ENCODE measurements at regions not wholly inside any gene's neighbourhood (a gene's known extent, or its start where the extent isn't known, plus 50 kb on each side); places are given as distances from the start of the nearest gene placed in this dataset.
"Not testable (repeated sequence)": the region's sequence is repeated elsewhere in the genome, so short reads cannot be mapped to it uniquely, and the experiment has no call there.

GRCh38 chr19:27729332-27729731 lies 1483.6 kb downstream of the UQCRFS1 start:
- H3K27ac ChIP-seq (ENCODE audit: low read depth, low read length) = no peak overlapping the region
- no peaks in the 10 kb centered on the region for H3K36me3 ChIP-seq (ENCODE audit: control insufficient read depth in 1 of 2, insufficient read depth in 2 of 2, low read length in 2 of 2)
- H3K4me1 ChIP-seq (ENCODE audit: control insufficient read depth in 1 of 2, insufficient read depth in 2 of 2, low read length in 2 of 2) = no peaks in the 10 kb centered on the region
- H3K4me3 ChIP-seq (ENCODE audit: low read depth in 1 of 2, low read length in 2 of 2) = no peak overlapping the region
- H3K27me3 ChIP-seq (ENCODE audit: control insufficient read depth in 1 of 2, insufficient read depth in 2 of 2, low read length in 2 of 2) = no peaks in the 10 kb centered on the region
- H3K9me3 ChIP-seq (ENCODE audit: control insufficient read depth in 1 of 2, low read length in 2 of 2) = peaks cover 26 to 72% of the 10 kb centered on the region in 2 donors
- H3K9ac ChIP-seq (ENCODE audit: low read depth in 1 of 2, low read length in 2 of 2) = no peak overlapping the region

- H3K9ac ChIP-seq (ENCODE audit: low read depth in 1 of 2, low read length in 2 of 2) = no peak overlapping the region
- no peaks in the 10 kb centered on the region for H3K27me3 ChIP-seq (ENCODE audit: control insufficient read depth in 1 of 2, insufficient read depth in 2 of 2, low read length in 2 of 2)
- no peak overlapping the region for H3K27ac ChIP-seq (ENCODE audit: low read depth, low read length)
- no peaks in the 10 kb centered on the region for H3K4me1 ChIP-seq (ENCODE audit: control insufficient read depth in 1 of 2, insufficient read depth in 2 of 2, low read length in 2 of 2)
- H3K9me3 ChIP-seq (ENCODE audit: control insufficient read depth in 1 of 2, low read length in 2 of 2) = peaks cover 33 to 67% of the 10 kb centered on the region in 2 donors
- H3K4me3 ChIP-seq (ENCODE audit: low read depth in 1 of 2, low read length in 2 of 2) = no peak overlapping the region
- no peaks in the 10 kb centered on the region for H3K36me3 ChIP-seq (ENCODE audit: control insufficient read depth in 1 of 2, insufficient read depth in 2 of 2, low read length in 2 of 2)
Observed at GRCh38 chr19:27722625-27723024, 1490.3 kb downstream of the UQCRFS1 start.

GRCh38 chr19:27720155-27720554 lies 1492.8 kb downstream of the UQCRFS1 start:
- Histone ChIP-seq H3K27me3 (ENCODE audit: control insufficient read depth in 1 of 2, insufficient read depth in 2 of 2, low read length in 2 of 2) (no peaks in the 10 kb centered on the region), H3K36me3 (ENCODE audit: control insufficient read depth in 1 of 2, insufficient read depth in 2 of 2, low read length in 2 of 2) (no peaks in the 10 kb centered on the region), H3K4me1 (ENCODE audit: control insufficient read depth in 1 of 2, insufficient read depth in 2 of 2, low read length in 2 of 2) (no peaks in the 10 kb centered on the region), H3K9me3 (ENCODE audit: control insufficient read depth in 1 of 2, low read length in 2 of 2) (peaks cover 39 to 72% of the 10 kb centered on the region in 2 donors), H3K4me3 (ENCODE audit: low read depth in 1 of 2, low read length in 2 of 2) (no peak overlapping the region), H3K9ac (ENCODE audit: low read depth in 1 of 2, low read length in 2 of 2) (no peak overlapping the region), H3K27ac (ENCODE audit: low read depth, low read length) (no peak overlapping the region)

- Histone ChIP-seq H3K9ac (ENCODE audit: low read depth in 1 of 2, low read length in 2 of 2) (no peak overlapping the region), H3K4me3 (ENCODE audit: low read depth in 1 of 2, low read length in 2 of 2) (no peak overlapping the region), H3K36me3 (ENCODE audit: control insufficient read depth in 1 of 2, insufficient read depth in 2 of 2, low read length in 2 of 2) (no peaks in the 10 kb centered on the region), H3K27me3 (ENCODE audit: control insufficient read depth in 1 of 2, insufficient read depth in 2 of 2, low read length in 2 of 2) (no peaks in the 10 kb centered on the region), H3K9me3 (ENCODE audit: control insufficient read depth in 1 of 2, low read length in 2 of 2) (peaks cover 40 to 71% of the 10 kb centered on the region in 2 donors), H3K4me1 (ENCODE audit: control insufficient read depth in 1 of 2, insufficient read depth in 2 of 2, low read length in 2 of 2) (no peaks in the 10 kb centered on the region), H3K27ac (ENCODE audit: low read depth, low read length) (no peak overlapping the region)
Observed at GRCh38 chr19:27719034-27719433, 1493.9 kb downstream of the UQCRFS1 start.

GRCh38 chr19:27718234-27718633 lies 1494.7 kb downstream of the UQCRFS1 start:
- Histone ChIP-seq H3K27ac (ENCODE audit: low read depth, low read length) (no peak overlapping the region), H3K4me3 (ENCODE audit: low read depth in 1 of 2, low read length in 2 of 2) (no peak overlapping the region), H3K9me3 (ENCODE audit: control insufficient read depth in 1 of 2, low read length in 2 of 2) (peaks cover 43 to 69% of the 10 kb centered on the region in 2 donors), H3K36me3 (ENCODE audit: control insufficient read depth in 1 of 2, insufficient read depth in 2 of 2, low read length in 2 of 2) (no peaks in the 10 kb centered on the region), H3K4me1 (ENCODE audit: control insufficient read depth in 1 of 2, insufficient read depth in 2 of 2, low read length in 2 of 2) (no peaks in the 10 kb centered on the region), H3K9ac (ENCODE audit: low read depth in 1 of 2, low read length in 2 of 2) (no peak overlapping the region), H3K27me3 (ENCODE audit: control insufficient read depth in 1 of 2, insufficient read depth in 2 of 2, low read length in 2 of 2) (no peaks in the 10 kb centered on the region)

GRCh38 chr19:27717825-27718224 lies 1495.1 kb downstream of the UQCRFS1 start:
- H3K4me3 ChIP-seq (ENCODE audit: low read depth in 1 of 2, low read length in 2 of 2) = no peak overlapping the region
- H3K4me1 ChIP-seq (ENCODE audit: control insufficient read depth in 1 of 2, insufficient read depth in 2 of 2, low read length in 2 of 2) = no peaks in the 10 kb centered on the region
- peaks cover 39 to 65% of the 10 kb centered on the region in 2 donors for H3K9me3 ChIP-seq (ENCODE audit: control insufficient read depth in 1 of 2, low read length in 2 of 2)
- no peak overlapping the region for H3K9ac ChIP-seq (ENCODE audit: low read depth in 1 of 2, low read length in 2 of 2)
- H3K27me3 ChIP-seq (ENCODE audit: control insufficient read depth in 1 of 2, insufficient read depth in 2 of 2, low read length in 2 of 2) = no peaks in the 10 kb centered on the region
- no peak overlapping the region for H3K27ac ChIP-seq (ENCODE audit: low read depth, low read length)
- H3K36me3 ChIP-seq (ENCODE audit: control insufficient read depth in 1 of 2, insufficient read depth in 2 of 2, low read length in 2 of 2) = no peaks in the 10 kb centered on the region

GRCh38 chr19:27716922-27717321 lies 1496.0 kb downstream of the UQCRFS1 start:
- no peaks in the 10 kb centered on the region for H3K27me3 ChIP-seq (ENCODE audit: control insufficient read depth in 1 of 2, insufficient read depth in 2 of 2, low read length in 2 of 2)
- no peaks in the 10 kb centered on the region for H3K36me3 ChIP-seq (ENCODE audit: control insufficient read depth in 1 of 2, insufficient read depth in 2 of 2, low read length in 2 of 2)
- peaks cover 37 to 62% of the 10 kb centered on the region in 2 donors for H3K9me3 ChIP-seq (ENCODE audit: control insufficient read depth in 1 of 2, low read length in 2 of 2)
- H3K9ac ChIP-seq (ENCODE audit: low read depth in 1 of 2, low read length in 2 of 2) = no peak overlapping the region
- no peaks in the 10 kb centered on the region for H3K4me1 ChIP-seq (ENCODE audit: control insufficient read depth in 1 of 2, insufficient read depth in 2 of 2, low read length in 2 of 2)
- H3K27ac ChIP-seq (ENCODE audit: low read depth, low read length) = no peak overlapping the region
- no peak overlapping the region for H3K4me3 ChIP-seq (ENCODE audit: low read depth in 1 of 2, low read length in 2 of 2)

- no peak overlapping the region for H3K4me3 ChIP-seq (ENCODE audit: low read depth in 1 of 2, low read length in 2 of 2)
- H3K27me3 ChIP-seq (ENCODE audit: control insufficient read depth in 1 of 2, insufficient read depth in 2 of 2, low read length in 2 of 2) = no peaks in the 10 kb centered on the region
- H3K36me3 ChIP-seq (ENCODE audit: control insufficient read depth in 1 of 2, insufficient read depth in 2 of 2, low read length in 2 of 2) = no peaks in the 10 kb centered on the region
- H3K4me1 ChIP-seq (ENCODE audit: control insufficient read depth in 1 of 2, insufficient read depth in 2 of 2, low read length in 2 of 2) = no peaks in the 10 kb centered on the region
- no peak overlapping the region for H3K27ac ChIP-seq (ENCODE audit: low read depth, low read length)
- peaks cover 37 to 58% of the 10 kb centered on the region in 2 donors for H3K9me3 ChIP-seq (ENCODE audit: control insufficient read depth in 1 of 2, low read length in 2 of 2)
- H3K9ac ChIP-seq (ENCODE audit: low read depth in 1 of 2, low read length in 2 of 2) = no peak overlapping the region
Observed at GRCh38 chr19:27714857-27715256, 1498.1 kb downstream of the UQCRFS1 start.

- Histone ChIP-seq H3K9ac (ENCODE audit: low read depth in 1 of 2, low read length in 2 of 2) (no peak overlapping the region), H3K4me1 (ENCODE audit: control insufficient read depth in 1 of 2, insufficient read depth in 2 of 2, low read length in 2 of 2) (no peaks in the 10 kb centered on the region), H3K27me3 (ENCODE audit: control insufficient read depth in 1 of 2, insufficient read depth in 2 of 2, low read length in 2 of 2) (no peaks in the 10 kb centered on the region), H3K4me3 (ENCODE audit: low read depth in 1 of 2, low read length in 2 of 2) (no peak overlapping the region), H3K27ac (ENCODE audit: low read depth, low read length) (no peak overlapping the region), H3K36me3 (ENCODE audit: control insufficient read depth in 1 of 2, insufficient read depth in 2 of 2, low read length in 2 of 2) (no peaks in the 10 kb centered on the region), H3K9me3 (ENCODE audit: control insufficient read depth in 1 of 2, low read length in 2 of 2) (peaks cover 14 to 22% of the 10 kb centered on the region in 2 donors)
Observed at GRCh38 chr19:27709496-27709895, 1503.5 kb downstream of the UQCRFS1 start.

GRCh38 chr19:27708986-27709385 lies 1504.0 kb downstream of the UQCRFS1 start:
- H3K4me1 ChIP-seq (ENCODE audit: control insufficient read depth in 1 of 2, insufficient read depth in 2 of 2, low read length in 2 of 2); H3K27me3 ChIP-seq (ENCODE audit: control insufficient read depth in 1 of 2, insufficient read depth in 2 of 2, low read length in 2 of 2); H3K9ac ChIP-seq (ENCODE audit: low read depth in 1 of 2, low read length in 2 of 2); H3K36me3 ChIP-seq (ENCODE audit: control insufficient read depth in 1 of 2, insufficient read depth in 2 of 2, low read length in 2 of 2); H3K4me3 ChIP-seq (ENCODE audit: low read depth in 1 of 2, low read length in 2 of 2); H3K27ac ChIP-seq (ENCODE audit: low read depth, low read length): not testable (repeated sequence)
- peaks cover 13 to 17% of the 10 kb centered on the region in 2 donors for H3K9me3 ChIP-seq (ENCODE audit: control insufficient read depth in 1 of 2, low read length in 2 of 2)

GRCh38 chr19:27707026-27707425 lies 1505.9 kb downstream of the UQCRFS1 start:
- not testable (repeated sequence) for H3K27ac ChIP-seq (ENCODE audit: low read depth, low read length); H3K4me1 ChIP-seq (ENCODE audit: control insufficient read depth in 1 of 2, insufficient read depth in 2 of 2, low read length in 2 of 2); H3K4me3 ChIP-seq (ENCODE audit: low read depth in 1 of 2, low read length in 2 of 2); H3K27me3 ChIP-seq (ENCODE audit: control insufficient read depth in 1 of 2, insufficient read depth in 2 of 2, low read length in 2 of 2); H3K36me3 ChIP-seq (ENCODE audit: control insufficient read depth in 1 of 2, insufficient read depth in 2 of 2, low read length in 2 of 2); H3K9ac ChIP-seq (ENCODE audit: low read depth in 1 of 2, low read length in 2 of 2)
- H3K9me3 ChIP-seq (ENCODE audit: control insufficient read depth in 1 of 2, low read length in 2 of 2) = peaks cover 13 to 15% of the 10 kb centered on the region in 2 donors
